Brain microvascular endothelial cell (primary cell): ENCODE measurements at regions not wholly inside any gene's neighbourhood (a gene's known extent, or its start where the extent isn't known, plus 50 kb on each side); places are given as distances from the start of the nearest gene placed in this dataset.
"Not testable (repeated sequence)": the region's sequence is repeated elsewhere in the genome, so short reads cannot be mapped to it uniquely, and the experiment has no call there.

Source experiments
- DNase-seq: peaks from one replicate; pipeline ENCODE4 v3.0.0-alpha.2; 2020
- H3K27ac ChIP-seq: fragments of 250-450 bp; sonication (Bioruptor Pico); 2 replicates; pipeline ENCODE4 v1.5.1; 2020; ENCODE audit warnings: mild to moderate bottlenecking, moderate library complexity
- H3K27me3 ChIP-seq: fragments of 250-450 bp; sonication (Bioruptor Pico); replicated peaks from 2 replicates; pipeline ENCODE4 v1.5.1; 2020; ENCODE audit warnings: mild to moderate bottlenecking
- H3K36me3 ChIP-seq: fragments of 250-450 bp; sonication (Bioruptor Pico); replicated peaks from 2 replicates; pipeline ENCODE4 v1.5.1; 2020; ENCODE audit warnings: mild to moderate bottlenecking
- H3K4me3 ChIP-seq: 2 replicates; pipeline ENCODE4 v1.5.1; 2011; ENCODE audit warnings: low read depth, mild to moderate bottlenecking, control low read depth, low read length, moderate library complexity
- in situ Hi-C: cut with HindIII; loops from 2 replicates; pipeline ENCODE4 v1.10.0; 2017; ENCODE audit warnings: low sequenced_read_pairs, low pct_ligation_motif_present
- TF ChIP-seq, protein P1 (sequence below): IDR thresholded peaks from 2 replicates; pipeline ENCODE4 v1.5.1; 2011; ENCODE audit warnings: low read depth, mild to moderate bottlenecking, moderate library complexity, low read length, control low read depth, inconsistent platforms; ENCODE audit errors: missing control alignments

DNA sequence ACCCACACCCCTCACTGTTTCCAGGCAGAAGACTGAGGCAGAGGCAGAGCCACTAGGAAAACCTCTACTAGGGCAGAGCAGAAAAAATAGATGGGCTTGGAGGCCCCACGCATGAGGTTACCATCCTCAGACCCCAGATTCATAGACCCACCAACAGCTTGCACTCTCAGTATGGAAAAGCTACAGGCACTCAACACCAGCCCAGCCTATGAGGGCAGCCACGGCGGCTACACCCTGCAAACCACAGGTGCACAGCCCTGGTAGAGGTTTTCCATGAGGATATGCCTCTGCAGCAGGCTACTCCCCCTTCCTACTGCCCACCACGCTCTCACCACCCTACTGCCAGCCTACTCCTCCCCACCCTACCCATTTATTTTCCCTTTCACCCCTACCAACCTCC lies 235.1 kb downstream of the CWH43 start:
- DNase-seq: no peak
- H3K27me3 ChIP-seq: no peaks in the 10 kb centered on the region
- H3K4me3 ChIP-seq: no peak overlapping the region
- TF ChIP-seq, protein P1, sequence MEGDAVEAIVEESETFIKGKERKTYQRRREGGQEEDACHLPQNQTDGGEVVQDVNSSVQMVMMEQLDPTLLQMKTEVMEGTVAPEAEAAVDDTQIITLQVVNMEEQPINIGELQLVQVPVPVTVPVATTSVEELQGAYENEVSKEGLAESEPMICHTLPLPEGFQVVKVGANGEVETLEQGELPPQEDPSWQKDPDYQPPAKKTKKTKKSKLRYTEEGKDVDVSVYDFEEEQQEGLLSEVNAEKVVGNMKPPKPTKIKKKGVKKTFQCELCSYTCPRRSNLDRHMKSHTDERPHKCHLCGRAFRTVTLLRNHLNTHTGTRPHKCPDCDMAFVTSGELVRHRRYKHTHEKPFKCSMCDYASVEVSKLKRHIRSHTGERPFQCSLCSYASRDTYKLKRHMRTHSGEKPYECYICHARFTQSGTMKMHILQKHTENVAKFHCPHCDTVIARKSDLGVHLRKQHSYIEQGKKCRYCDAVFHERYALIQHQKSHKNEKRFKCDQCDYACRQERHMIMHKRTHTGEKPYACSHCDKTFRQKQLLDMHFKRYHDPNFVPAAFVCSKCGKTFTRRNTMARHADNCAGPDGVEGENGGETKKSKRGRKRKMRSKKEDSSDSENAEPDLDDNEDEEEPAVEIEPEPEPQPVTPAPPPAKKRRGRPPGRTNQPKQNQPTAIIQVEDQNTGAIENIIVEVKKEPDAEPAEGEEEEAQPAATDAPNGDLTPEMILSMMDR: no peak
- H3K27ac ChIP-seq: no peak overlapping the region
- H3K36me3 ChIP-seq: no peaks in the 10 kb centered on the region
- in situ Hi-C loops: no loop called here

DNA sequence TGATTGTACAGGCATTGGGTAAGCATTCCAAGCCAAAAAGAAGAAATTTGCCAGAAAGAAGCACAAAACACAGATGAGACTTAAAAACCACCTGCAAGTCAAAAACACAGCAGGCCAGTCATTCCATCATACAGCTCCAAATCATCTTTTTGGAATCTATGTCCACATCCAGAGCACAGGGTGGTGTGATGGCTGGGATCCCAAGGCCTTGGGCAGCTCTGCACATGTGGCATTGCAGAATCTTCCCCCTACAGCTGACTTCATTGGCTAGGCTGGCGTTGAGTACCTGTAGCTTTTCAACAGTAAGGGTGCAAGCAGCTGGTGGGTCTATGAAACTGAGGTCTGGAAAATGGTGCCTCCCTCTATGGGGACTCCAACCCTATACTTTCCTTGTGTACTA lies 236.7 kb downstream of the CWH43 start:
- DNase-seq, in situ Hi-C loops, H3K36me3 ChIP-seq: not testable (repeated sequence)

DNA sequence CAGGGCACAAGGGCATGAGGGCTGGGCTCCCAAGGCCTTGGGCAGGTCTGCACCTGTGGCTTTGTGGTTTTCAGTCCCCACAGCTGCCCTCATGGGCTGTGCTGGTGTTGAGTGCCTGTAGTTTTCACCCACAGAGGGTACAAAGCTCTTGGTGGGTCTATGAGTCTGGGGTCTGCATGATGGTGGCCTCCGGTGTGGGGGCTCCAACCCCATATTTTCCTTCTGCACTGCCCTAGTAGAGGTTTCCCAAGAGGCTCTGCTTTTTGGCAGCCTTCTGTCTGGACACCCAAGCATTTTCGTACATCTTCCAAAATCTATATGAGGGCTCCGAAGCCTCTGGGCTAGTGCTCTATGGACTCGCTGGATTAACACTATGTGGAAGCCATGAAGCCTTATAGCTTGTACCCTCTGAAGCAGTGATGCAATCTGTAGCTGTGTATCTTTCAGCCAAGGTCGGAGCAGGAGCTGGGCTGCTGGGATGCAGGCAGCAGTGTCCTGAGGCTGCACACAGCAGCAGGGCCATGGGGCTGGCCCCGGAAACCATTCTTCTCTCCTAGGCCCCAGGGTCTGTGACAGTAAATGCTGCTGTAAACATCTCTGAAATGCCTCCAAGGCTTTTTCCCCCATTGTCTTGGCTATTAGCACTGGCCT lies 240.3 kb downstream of the CWH43 start:
- H3K4me3 ChIP-seq, in situ Hi-C loops, H3K27ac ChIP-seq, H3K27me3 ChIP-seq, DNase-seq, H3K36me3 ChIP-seq: not testable (repeated sequence)

More for the DNA sequence above, 236.7 kb downstream of the CWH43 start:
- H3K27ac ChIP-seq, H3K4me3 ChIP-seq, H3K27me3 ChIP-seq: not testable (repeated sequence)

DNA sequence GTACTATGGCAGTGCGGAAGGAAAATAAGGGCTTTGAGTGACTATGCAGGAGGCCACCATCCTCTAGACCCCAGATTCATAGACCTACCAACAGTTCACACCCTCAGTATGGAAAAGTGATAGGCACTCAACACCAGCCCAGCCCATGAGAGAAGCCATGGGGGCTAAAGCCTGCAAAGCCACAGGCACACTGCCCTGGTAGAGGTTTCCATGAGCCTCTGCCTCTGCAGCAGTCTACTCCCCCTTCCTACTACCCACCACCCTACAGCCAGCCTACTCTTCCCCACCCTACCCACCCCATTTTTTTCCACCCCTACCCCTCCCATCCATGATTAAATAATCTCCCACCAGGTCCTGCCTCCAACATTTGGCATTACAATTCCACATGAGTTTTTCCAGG lies 241.9 kb downstream of the CWH43 start:
- H3K36me3 ChIP-seq, H3K27ac ChIP-seq, H3K27me3 ChIP-seq, H3K4me3 ChIP-seq, in situ Hi-C loops, DNase-seq: not testable (repeated sequence)

DNA sequence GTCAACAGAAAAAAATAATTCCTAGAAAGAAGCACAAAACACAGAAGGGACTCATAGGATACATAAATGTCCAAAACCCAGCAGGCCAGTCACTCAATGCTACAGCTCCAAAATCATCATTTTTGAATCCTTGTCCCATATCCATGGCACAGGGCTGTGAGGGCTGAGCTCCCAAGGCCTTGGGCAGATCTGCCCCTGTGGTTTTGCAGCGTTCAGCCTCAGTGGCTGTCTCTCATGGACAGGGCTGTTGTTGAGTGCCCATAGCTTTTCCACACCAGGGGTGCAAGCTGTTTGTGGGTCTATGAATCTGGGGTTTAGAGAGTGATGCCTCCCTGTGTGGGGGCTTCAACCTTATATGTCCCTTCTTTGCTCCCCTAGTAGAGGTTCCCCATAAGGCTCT lies 243.2 kb downstream of the CWH43 start:
- H3K27me3 ChIP-seq, H3K36me3 ChIP-seq, H3K4me3 ChIP-seq, H3K27ac ChIP-seq, DNase-seq, in situ Hi-C loops: not testable (repeated sequence)

DNA sequence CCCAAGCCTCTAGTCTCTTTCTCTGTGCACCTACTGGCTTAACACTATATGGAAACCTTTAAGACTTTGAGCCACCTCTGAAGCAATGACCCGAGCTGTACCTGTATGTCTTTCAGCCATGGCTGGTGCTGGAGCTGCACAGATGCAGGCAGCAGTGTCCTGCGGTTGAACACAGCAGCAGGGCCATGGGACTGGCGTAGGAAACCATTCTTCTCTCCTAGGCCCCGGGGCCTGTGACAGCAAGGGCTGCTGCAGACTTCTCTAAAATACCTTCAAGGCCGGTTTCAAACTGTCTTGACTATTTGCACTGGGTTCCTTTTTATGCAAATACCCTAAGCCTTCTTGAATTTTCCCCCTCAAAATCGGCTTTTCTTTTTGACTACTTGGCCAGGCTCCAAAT lies 243.6 kb downstream of the CWH43 start:
- H3K36me3 ChIP-seq, in situ Hi-C loops, DNase-seq, H3K4me3 ChIP-seq, H3K27ac ChIP-seq, H3K27me3 ChIP-seq: not testable (repeated sequence)

DNA sequence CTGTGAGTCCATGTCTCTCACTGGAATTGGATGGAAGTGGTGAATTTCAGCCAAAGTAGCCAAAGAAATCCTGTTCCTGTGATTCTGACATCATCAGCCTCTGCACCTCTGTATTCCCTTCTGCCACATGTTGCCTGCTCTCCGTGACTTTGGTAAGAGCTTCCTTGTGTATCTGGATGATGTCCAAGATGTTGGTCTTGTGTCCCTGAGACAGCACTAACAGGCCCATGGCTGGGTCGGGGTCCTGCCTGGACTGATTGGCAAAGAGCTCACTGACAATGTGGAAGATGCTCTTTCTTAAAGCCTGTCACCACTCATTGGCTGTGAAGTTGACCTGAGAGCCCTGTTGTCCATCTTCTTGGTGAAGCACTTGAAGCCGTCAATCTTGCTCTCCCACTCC lies 247.3 kb downstream of the CWH43 start:
- in situ Hi-C loops, H3K36me3 ChIP-seq, H3K27ac ChIP-seq, H3K27me3 ChIP-seq, DNase-seq, H3K4me3 ChIP-seq: not testable (repeated sequence)

DNA sequence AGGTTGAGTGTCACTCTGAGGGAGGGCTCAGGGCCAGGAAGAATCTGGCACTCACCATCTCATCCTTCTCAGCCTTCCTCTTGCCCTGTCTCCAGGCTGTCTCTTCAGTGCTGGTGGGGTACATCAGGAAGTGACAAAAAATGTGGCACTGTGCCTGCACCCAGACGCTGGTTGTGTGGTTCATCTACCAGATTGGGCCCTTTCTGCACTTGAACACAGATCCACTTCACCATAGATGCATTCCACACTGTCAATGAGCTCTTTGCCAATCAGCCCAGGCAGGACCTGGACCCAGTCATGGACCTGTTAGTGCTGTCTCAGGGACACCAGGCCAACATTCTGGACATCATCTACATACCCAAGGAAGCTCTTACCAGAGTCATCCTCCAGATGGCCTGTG lies 247.7 kb downstream of the CWH43 start:
- H3K36me3 ChIP-seq, in situ Hi-C loops, H3K27ac ChIP-seq, DNase-seq, H3K4me3 ChIP-seq, H3K27me3 ChIP-seq: not testable (repeated sequence)

DNA sequence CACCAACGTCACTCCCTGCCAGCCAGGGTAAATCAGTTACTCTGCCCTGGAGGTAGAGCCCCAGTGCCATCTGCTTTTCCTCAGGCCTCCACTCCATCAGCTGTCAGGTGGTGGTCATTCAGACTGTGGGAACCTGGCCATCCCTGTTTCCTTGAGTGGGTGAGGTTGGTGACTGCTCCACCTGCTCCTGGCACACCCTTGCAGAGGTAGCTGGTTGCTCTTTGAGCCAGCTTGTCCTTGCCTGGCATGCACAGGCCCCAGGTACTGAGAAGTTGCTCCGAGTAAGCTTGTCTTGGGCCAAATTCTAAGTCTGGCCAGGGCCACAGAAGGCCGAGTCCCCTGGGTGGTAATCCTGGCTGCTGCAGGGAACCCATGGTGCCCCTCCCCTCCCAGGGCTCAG lies 248.3 kb downstream of the CWH43 start:
- in situ Hi-C loops: not testable (repeated sequence)

DNA sequence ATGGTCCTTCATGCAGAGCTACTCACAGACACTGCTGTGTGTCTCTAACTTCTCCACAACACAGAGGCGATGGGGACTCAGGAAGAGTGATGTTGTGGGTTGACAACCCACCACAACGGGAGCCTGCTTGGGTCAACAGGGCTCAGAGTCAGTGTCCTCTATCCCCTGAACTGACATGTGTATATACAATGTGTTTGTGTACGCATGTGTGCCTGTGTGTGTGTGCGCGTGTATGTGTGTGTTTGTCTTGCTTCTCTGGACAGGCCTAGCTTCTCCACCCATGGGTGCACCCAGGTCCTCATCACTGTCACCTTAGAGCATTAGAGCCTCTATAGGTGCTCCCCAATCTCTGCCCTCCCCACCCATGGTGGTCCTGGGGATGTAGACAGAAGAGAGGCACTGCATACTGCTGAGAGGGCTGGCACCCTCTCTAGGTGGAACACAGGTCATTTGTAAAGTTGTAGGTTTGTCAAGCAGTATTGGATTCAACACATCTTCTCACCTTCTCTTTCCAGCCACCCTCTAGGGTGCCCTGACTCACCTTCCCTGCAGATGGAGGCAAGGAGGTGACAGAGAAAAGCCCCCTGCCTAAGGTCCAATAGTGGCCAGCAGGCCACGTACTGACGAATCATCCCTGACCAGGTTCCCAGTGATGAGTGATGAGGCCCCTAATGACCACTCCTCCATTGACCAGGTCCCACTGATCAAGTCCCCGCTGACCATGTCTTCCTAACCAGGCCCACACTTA lies 249.5 kb downstream of the CWH43 start:
- H3K36me3 ChIP-seq, H3K4me3 ChIP-seq, H3K27me3 ChIP-seq, in situ Hi-C loops, DNase-seq, H3K27ac ChIP-seq: not testable (repeated sequence)

More for the DNA sequence above, 248.3 kb downstream of the CWH43 start:
- DNase-seq, H3K36me3 ChIP-seq, H3K27ac ChIP-seq, H3K27me3 ChIP-seq, H3K4me3 ChIP-seq: not testable (repeated sequence)

DNA sequence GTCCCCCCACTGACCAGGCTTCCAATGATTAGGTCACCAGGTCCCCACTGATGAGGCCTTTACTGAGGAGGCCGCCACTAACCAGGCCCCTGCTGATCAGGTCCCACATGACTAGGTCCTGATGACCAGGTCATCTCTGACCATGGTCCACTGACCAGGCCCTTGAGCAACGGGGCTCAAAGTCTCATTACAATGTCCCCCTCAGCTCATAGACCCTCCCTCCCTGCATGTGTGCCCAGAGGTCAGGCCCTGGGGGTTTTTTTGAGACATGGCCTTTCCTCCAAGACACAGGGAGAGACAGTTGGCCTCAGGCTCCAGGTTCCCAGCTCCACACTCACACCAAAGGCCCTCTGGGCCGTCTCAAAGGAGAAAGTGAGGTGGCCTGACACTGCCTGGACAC lies 250.4 kb downstream of the CWH43 start:
- DNase-seq, H3K4me3 ChIP-seq, in situ Hi-C loops, H3K27me3 ChIP-seq, H3K36me3 ChIP-seq, H3K27ac ChIP-seq: not testable (repeated sequence)

DNA sequence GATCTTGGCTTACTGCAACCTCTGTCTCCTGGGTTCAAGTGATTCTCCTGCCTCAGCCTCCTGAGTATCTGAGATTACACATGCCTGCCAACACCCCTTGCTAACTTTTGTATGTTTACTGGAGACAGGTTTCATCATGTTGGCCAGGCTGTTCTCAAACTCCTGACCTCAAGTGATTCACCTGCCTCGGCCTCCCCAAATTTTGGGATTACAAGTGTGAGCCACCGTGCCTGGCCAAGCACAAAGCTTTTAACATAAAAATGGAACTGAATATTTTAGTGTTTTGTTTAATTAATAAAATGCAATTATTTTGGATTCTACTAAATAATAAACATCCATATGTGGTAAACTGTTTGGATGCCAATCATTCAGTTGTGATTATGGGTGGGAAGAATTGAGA lies 255.2 kb downstream of the CWH43 start:
- H3K36me3 ChIP-seq, in situ Hi-C loops, DNase-seq, H3K4me3 ChIP-seq, H3K27ac ChIP-seq, H3K27me3 ChIP-seq: not testable (repeated sequence)

DNA sequence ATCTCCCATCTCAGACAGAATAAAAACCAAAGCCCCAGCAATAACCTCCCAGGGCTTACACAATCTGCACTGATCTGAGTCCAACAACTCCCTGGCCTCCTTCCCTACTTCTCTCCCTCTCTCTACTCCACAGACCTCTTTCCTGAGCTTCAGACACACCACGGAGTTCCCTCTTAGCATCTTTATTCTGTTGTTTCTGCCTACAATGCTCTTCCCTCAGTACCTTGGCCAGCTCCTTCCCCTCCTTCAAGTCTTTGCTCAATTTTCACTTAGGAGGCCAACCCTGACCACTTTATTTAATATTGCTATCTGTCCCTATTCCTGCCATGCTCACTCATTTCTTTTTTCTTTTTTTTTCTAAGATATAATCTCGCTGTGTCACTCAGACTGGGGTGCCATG lies 276.7 kb downstream of the CWH43 start:
- H3K27ac ChIP-seq, H3K36me3 ChIP-seq, DNase-seq, H3K4me3 ChIP-seq, H3K27me3 ChIP-seq, in situ Hi-C loops: not testable (repeated sequence)

DNA sequence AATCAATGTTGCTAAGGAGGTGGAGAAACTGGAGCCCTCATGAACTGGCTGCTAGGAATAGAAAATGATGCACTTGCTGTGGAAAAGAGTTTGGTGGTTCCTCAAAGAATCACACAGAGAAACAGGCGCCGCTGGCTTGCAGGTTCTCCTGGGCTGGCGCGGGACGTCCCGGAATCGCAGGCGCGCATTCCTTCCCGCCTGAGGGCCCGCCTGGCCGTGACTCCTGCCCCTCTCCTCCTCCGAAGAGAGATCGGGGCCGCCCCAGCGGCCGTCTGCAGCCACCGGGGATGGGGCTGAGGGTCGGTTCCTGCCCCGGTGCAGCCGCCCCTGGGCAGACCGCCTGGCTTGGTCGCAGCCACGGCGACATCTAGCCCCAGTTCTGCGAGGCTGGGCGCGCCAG lies 284.4 kb downstream of the CWH43 start:
- H3K27ac ChIP-seq, H3K36me3 ChIP-seq, H3K4me3 ChIP-seq, H3K27me3 ChIP-seq, in situ Hi-C loops, DNase-seq: not testable (repeated sequence)
